GM23338 (cell line): ENCODE measurements at regions not wholly inside any gene's neighbourhood (a gene's known extent, or its start where the extent isn't known, plus 50 kb on each side); places are given as distances from the start of the nearest gene placed in this dataset.

Experiments used
- ATAC-seq: fragments of 200-7000 bp; cut with Tn5 transposase; 3 replicates; pipeline ENCODE4 v1.9.1; 2020
- DNase-seq: peaks from one replicate; pipeline ENCODE4 v3.0.0-alpha.2; 2015; ENCODE audit warnings: low spot score
- H2AFZ ChIP-seq: fragments of 200-600 bp; sonication (generic); 2 replicates; pipeline ENCODE4 v1.8.0; 2016; ENCODE audit warnings: antibody characterized with exemption, mild to moderate bottlenecking, moderate library complexity
- H3F3A ChIP-seq: fragments of 200-600 bp; sonication (generic); replicated peaks from 2 replicates; pipeline ENCODE4 v1.8.0; 2017; ENCODE audit warnings: antibody characterized with exemption, mixed run types, low read depth
- H3K27ac ChIP-seq: fragments of 200-600 bp; sonication (generic); 2 replicates; pipeline ENCODE4 v1.6.1; 2016; ENCODE audit warnings: low read depth
- H3K27me3 ChIP-seq: fragments of 200-600 bp; sonication (generic); 2 replicates; pipeline ENCODE4 v1.8.0; 2016; ENCODE audit warnings: mild to moderate bottlenecking, mixed run types, moderate library complexity; ENCODE audit not compliant: insufficient read depth
- H3K36me3 ChIP-seq: fragments of 200-600 bp; sonication (generic); 2 replicates; pipeline ENCODE4 v1.8.0; 2016; ENCODE audit warnings: mild to moderate bottlenecking; ENCODE audit not compliant: insufficient read depth
- H3K4me1 ChIP-seq: fragments of 200-600 bp; sonication (generic); 2 replicates; pipeline ENCODE4 v1.8.0; 2016; ENCODE audit warnings: mild to moderate bottlenecking, moderate library complexity; ENCODE audit not compliant: insufficient read depth
- H3K4me2 ChIP-seq: fragments of 200-600 bp; sonication (generic); 2 replicates; pipeline ENCODE4 v1.7.1; 2017; ENCODE audit warnings: mixed run types
- H3K4me3 ChIP-seq: fragments of 200-600 bp; sonication (generic); 2 replicates; pipeline ENCODE4 v1.6.1; 2016; ENCODE audit warnings: mixed run types
- H3K79me2 ChIP-seq: fragments of 200-600 bp; sonication (generic); replicated peaks from 2 replicates; pipeline ENCODE4 v1.8.0; 2017; ENCODE audit warnings: mild to moderate bottlenecking; ENCODE audit not compliant: insufficient read depth
- H3K9me2 ChIP-seq: fragments of 200-600 bp; sonication (generic); 2 replicates; pipeline ENCODE4 v1.8.0; 2017; ENCODE audit not compliant: insufficient read depth
- H4K20me1 ChIP-seq: fragments of 200-600 bp; sonication (generic); replicated peaks from 2 replicates; pipeline ENCODE4 v1.8.0; 2017; ENCODE audit warnings: mild to moderate bottlenecking; ENCODE audit not compliant: insufficient read depth
- H3K27ac Mint-ChIP-seq: 2 replicates; pipeline ENCODE4 v1.8.0; 2020; ENCODE audit warnings: inconsistent platforms, mild to moderate bottlenecking, moderate library complexity, mixed read lengths
- H3K27me3 Mint-ChIP-seq: 3 replicates; pipeline ENCODE4 v1.8.0; 2022; ENCODE audit warnings: low read depth, mild to moderate bottlenecking, moderate library complexity, mixed read lengths, inconsistent platforms; ENCODE audit not compliant: insufficient read depth, poor library complexity
- H3K36me3 Mint-ChIP-seq: 3 replicates; pipeline ENCODE4 v1.8.0; 2021; ENCODE audit warnings: low read depth, mild to moderate bottlenecking, inconsistent platforms, moderate library complexity, mixed read lengths
- H3K4me1 Mint-ChIP-seq: 3 replicates; pipeline ENCODE4 v1.8.0; 2020; ENCODE audit warnings: mild to moderate bottlenecking, inconsistent platforms, mixed read lengths
- H3K4me3 Mint-ChIP-seq: 3 replicates; pipeline ENCODE4 v1.8.0; 2021; ENCODE audit warnings: moderate library complexity, mild to moderate bottlenecking, inconsistent platforms, mixed read lengths
- H3K9me3 Mint-ChIP-seq: 3 replicates; pipeline ENCODE4 v1.8.0; 2020; ENCODE audit warnings: moderate library complexity, mild to moderate bottlenecking, inconsistent platforms, mixed read lengths
- CREB1 ChIP-seq: fragments of 250-450 bp; sonication (Bioruptor Pico); IDR thresholded peaks from 2 replicates; pipeline ENCODE4 v1.5.0; 2020; ENCODE audit warnings: low read depth, mild to moderate bottlenecking, moderate library complexity
- EZH2 ChIP-seq: fragments of 200-600 bp; sonication (generic); IDR thresholded peaks from one replicate; pipeline ENCODE4 v1.8.0; 2017; ENCODE audit warnings: antibody characterized with exemption, mild to moderate bottlenecking, low read depth; ENCODE audit not compliant: unreplicated experiment
- EZH2phosphoT487 ChIP-seq: fragments of 200-600 bp; sonication (generic); IDR thresholded peaks from one replicate; pipeline ENCODE4 v1.8.1; 2018; ENCODE audit warnings: antibody characterized with exemption; ENCODE audit not compliant: unreplicated experiment
- JUNB ChIP-seq: IDR thresholded peaks from one replicate; pipeline ENCODE4 v1.6.1; 2016; ENCODE audit warnings: antibody characterized with exemption; ENCODE audit not compliant: unreplicated experiment
- NANOG ChIP-seq: IDR thresholded peaks from 2 replicates; pipeline ENCODE4 v1.6.1; 2016; ENCODE audit warnings: antibody characterized with exemption, borderline replicate concordance
- POLR2AphosphoS5 ChIP-seq: IDR thresholded peaks from 2 replicates; pipeline ENCODE4 v1.6.1; 2016; ENCODE audit warnings: antibody characterized with exemption, low read depth
- ZNF114 ChIP-seq: fragments of 250-450 bp; sonication (Bioruptor Pico); IDR thresholded peaks from 2 replicates; pipeline ENCODE4 v1.5.0; 2020; ENCODE audit warnings: mild to moderate bottlenecking, moderate library complexity
- ZNF331 ChIP-seq: fragments of 250-450 bp; sonication (Bioruptor Pico); IDR thresholded peaks from 2 replicates; pipeline ENCODE4 v1.5.0; 2020; ENCODE audit warnings: low read depth, mild to moderate bottlenecking, moderate library complexity
- TF ChIP-seq, protein P1 (sequence below), 2 experiments: fragments of 200-600 bp in 1 of 2; sonication (generic) in 1 of 2; conservative IDR thresholded peaks; 2 replicates each; pipeline versions ENCODE4 v1.5.1 to v1.6.1; 2016 to 2017; ENCODE audit warnings: antibody characterized with exemption in 2 of 2, low read depth in 2 of 2, mild to moderate bottlenecking in 2 of 2, moderate library complexity in 1 of 2
- TF ChIP-seq, protein P2 (sequence below): IDR thresholded peaks from one replicate; pipeline ENCODE4 v1.6.1; 2018; ENCODE audit warnings: antibody characterized with exemption; ENCODE audit not compliant: unreplicated experiment
- TF ChIP-seq, protein P3 (sequence below): fragments of 250-450 bp; sonication (Bioruptor Pico); IDR thresholded peaks from 2 replicates; pipeline ENCODE4 v1.5.0; 2020; ENCODE audit warnings: mild to moderate bottlenecking, moderate library complexity

DNA sequence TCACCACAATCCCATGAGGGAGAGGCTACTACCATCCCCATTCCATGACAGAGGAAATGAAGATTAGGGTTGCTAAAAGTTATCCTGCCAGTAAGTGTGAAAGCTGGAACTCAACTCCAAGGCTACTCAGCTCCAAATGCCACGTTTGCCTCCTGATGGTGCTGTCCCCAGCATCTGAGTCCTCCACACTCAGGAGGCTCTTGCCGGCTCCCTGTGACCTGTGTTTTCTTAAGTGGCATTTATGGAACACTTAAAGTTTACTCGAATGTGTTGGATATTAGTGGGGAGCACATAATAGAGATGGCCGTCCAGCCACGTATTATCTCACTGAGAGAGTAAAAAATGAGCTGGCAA, 267.9 kb downstream of the CBLN1 start:
- Mint-ChIP-seq H3K27me3 (peaks cover 3% of the 10 kb centered on the region), H3K36me3 (no peaks in the 10 kb centered on the region), H3K27ac (no peak overlapping the region), H3K4me3 (no peak overlapping the region), H3K9me3 (peaks cover 2% of the 10 kb centered on the region; the same call in 2 of the 3 replicates), H3K4me1 (peaks cover 8% of the 10 kb centered on the region)
- Histone ChIP-seq H2AFZ (no peak overlapping the region), H3K36me3 (no peaks in the 10 kb centered on the region), H3K27me3 (no peaks in the 10 kb centered on the region), H3K9me2 (peaks cover 11% of the 10 kb centered on the region; the same call in 1 of the 2 replicates), H3F3A (no peaks in the 10 kb centered on the region), H3K27ac (no peak overlapping the region), H3K4me1 (peaks cover 7% of the 10 kb centered on the region), H4K20me1 (no peaks in the 10 kb centered on the region), H3K4me2 (no peak overlapping the region), H3K4me3 (no peak overlapping the region), H3K79me2 (no peaks in the 10 kb centered on the region)
- no peak for DNase-seq
- ATAC-seq = no peak
- TF ChIP-seq POLR2AphosphoS5 (no peak), JUNB (no peak), ZNF114 (CRISPR knock-in tag) (no peak), ZNF331 (CRISPR knock-in tag) (no peak), EZH2phosphoT487 (no peak), EZH2 (no peak), NANOG (no peak), CREB1 (CRISPR knock-in tag) (no peak)
- TF ChIP-seq, protein P1, sequence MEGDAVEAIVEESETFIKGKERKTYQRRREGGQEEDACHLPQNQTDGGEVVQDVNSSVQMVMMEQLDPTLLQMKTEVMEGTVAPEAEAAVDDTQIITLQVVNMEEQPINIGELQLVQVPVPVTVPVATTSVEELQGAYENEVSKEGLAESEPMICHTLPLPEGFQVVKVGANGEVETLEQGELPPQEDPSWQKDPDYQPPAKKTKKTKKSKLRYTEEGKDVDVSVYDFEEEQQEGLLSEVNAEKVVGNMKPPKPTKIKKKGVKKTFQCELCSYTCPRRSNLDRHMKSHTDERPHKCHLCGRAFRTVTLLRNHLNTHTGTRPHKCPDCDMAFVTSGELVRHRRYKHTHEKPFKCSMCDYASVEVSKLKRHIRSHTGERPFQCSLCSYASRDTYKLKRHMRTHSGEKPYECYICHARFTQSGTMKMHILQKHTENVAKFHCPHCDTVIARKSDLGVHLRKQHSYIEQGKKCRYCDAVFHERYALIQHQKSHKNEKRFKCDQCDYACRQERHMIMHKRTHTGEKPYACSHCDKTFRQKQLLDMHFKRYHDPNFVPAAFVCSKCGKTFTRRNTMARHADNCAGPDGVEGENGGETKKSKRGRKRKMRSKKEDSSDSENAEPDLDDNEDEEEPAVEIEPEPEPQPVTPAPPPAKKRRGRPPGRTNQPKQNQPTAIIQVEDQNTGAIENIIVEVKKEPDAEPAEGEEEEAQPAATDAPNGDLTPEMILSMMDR (conservative IDR thresholded peaks at IDR 0.05; ENCODE audit: low read depth in 2 of 2) = no peak

DNA sequence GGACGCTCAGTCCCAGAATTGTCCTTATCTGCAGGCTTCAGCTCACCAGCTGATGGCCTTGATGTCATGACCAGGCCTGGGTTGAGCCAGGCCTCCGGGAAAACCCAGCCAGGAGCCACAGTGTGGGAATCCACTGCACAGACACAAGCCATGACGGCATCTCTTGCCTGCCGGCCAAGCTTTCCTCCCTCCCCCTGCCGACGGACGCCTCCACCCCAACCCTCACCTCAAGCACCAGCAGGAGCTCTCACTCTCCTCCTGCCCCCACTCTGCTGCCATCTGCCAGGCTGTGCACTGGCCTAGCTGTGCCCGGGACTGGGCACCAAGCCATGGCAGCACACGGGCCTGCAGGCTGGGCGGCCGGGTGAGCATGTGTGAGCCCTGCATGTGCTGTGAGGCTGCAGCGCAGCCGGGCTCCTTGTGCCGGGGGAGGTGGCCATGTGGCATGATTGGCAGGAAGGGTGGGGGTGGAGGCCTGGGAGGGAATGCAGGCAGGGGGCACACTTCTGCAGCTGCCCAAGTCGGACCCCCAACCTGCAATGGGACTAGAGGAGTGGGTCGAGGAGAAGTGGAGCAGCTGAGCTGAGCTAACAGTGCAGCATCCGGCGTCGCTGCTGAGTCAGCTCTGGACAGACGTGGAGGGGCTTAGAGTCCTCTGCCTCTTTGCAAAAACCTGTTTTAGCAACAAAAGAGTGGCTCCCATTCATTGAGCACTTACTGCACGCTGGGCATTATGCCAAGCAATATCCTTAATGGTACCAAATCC, 268.5 kb downstream of the CBLN1 start:
- H2AFZ ChIP-seq = no peak overlapping the region; the same call in 1 of the 2 replicates
- H3K9me2 ChIP-seq = peaks cover 11% of the 10 kb centered on the region; the same call in 1 of the 2 replicates
- no peaks in the 10 kb centered on the region for H3K36me3 ChIP-seq
- Mint-ChIP-seq H3K36me3 (no peaks in the 10 kb centered on the region), H3K4me3 (no peak overlapping the region), H3K4me1 (peaks cover 8% of the 10 kb centered on the region), H3K27ac (no peak overlapping the region), H3K9me3 (peaks cover 2% of the 10 kb centered on the region; the same call in 2 of the 3 replicates), H3K27me3 (peaks cover 3% of the 10 kb centered on the region)
- DNase-seq (no peak), ATAC-seq (no peak)
- no peak overlapping the region for H3K4me2 ChIP-seq
- no peak overlapping the region for H3K4me3 ChIP-seq
- no peaks in the 10 kb centered on the region for H3K79me2 ChIP-seq
- H3K27ac ChIP-seq = no peak overlapping the region
- no peaks in the 10 kb centered on the region for H3K27me3 ChIP-seq
- no peaks in the 10 kb centered on the region for H4K20me1 ChIP-seq
- no peaks in the 10 kb centered on the region for H3F3A ChIP-seq
- H3K4me1 ChIP-seq = peaks cover 7% of the 10 kb centered on the region
- no peak for TF ChIP-seq ZNF114 (CRISPR knock-in tag)
- TF ChIP-seq, protein P2, sequence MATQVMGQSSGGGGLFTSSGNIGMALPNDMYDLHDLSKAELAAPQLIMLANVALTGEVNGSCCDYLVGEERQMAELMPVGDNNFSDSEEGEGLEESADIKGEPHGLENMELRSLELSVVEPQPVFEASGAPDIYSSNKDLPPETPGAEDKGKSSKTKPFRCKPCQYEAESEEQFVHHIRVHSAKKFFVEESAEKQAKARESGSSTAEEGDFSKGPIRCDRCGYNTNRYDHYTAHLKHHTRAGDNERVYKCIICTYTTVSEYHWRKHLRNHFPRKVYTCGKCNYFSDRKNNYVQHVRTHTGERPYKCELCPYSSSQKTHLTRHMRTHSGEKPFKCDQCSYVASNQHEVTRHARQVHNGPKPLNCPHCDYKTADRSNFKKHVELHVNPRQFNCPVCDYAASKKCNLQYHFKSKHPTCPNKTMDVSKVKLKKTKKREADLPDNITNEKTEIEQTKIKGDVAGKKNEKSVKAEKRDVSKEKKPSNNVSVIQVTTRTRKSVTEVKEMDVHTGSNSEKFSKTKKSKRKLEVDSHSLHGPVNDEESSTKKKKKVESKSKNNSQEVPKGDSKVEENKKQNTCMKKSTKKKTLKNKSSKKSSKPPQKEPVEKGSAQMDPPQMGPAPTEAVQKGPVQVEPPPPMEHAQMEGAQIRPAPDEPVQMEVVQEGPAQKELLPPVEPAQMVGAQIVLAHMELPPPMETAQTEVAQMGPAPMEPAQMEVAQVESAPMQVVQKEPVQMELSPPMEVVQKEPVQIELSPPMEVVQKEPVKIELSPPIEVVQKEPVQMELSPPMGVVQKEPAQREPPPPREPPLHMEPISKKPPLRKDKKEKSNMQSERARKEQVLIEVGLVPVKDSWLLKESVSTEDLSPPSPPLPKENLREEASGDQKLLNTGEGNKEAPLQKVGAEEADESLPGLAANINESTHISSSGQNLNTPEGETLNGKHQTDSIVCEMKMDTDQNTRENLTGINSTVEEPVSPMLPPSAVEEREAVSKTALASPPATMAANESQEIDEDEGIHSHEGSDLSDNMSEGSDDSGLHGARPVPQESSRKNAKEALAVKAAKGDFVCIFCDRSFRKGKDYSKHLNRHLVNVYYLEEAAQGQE = no peak
- TF ChIP-seq, protein P3, sequence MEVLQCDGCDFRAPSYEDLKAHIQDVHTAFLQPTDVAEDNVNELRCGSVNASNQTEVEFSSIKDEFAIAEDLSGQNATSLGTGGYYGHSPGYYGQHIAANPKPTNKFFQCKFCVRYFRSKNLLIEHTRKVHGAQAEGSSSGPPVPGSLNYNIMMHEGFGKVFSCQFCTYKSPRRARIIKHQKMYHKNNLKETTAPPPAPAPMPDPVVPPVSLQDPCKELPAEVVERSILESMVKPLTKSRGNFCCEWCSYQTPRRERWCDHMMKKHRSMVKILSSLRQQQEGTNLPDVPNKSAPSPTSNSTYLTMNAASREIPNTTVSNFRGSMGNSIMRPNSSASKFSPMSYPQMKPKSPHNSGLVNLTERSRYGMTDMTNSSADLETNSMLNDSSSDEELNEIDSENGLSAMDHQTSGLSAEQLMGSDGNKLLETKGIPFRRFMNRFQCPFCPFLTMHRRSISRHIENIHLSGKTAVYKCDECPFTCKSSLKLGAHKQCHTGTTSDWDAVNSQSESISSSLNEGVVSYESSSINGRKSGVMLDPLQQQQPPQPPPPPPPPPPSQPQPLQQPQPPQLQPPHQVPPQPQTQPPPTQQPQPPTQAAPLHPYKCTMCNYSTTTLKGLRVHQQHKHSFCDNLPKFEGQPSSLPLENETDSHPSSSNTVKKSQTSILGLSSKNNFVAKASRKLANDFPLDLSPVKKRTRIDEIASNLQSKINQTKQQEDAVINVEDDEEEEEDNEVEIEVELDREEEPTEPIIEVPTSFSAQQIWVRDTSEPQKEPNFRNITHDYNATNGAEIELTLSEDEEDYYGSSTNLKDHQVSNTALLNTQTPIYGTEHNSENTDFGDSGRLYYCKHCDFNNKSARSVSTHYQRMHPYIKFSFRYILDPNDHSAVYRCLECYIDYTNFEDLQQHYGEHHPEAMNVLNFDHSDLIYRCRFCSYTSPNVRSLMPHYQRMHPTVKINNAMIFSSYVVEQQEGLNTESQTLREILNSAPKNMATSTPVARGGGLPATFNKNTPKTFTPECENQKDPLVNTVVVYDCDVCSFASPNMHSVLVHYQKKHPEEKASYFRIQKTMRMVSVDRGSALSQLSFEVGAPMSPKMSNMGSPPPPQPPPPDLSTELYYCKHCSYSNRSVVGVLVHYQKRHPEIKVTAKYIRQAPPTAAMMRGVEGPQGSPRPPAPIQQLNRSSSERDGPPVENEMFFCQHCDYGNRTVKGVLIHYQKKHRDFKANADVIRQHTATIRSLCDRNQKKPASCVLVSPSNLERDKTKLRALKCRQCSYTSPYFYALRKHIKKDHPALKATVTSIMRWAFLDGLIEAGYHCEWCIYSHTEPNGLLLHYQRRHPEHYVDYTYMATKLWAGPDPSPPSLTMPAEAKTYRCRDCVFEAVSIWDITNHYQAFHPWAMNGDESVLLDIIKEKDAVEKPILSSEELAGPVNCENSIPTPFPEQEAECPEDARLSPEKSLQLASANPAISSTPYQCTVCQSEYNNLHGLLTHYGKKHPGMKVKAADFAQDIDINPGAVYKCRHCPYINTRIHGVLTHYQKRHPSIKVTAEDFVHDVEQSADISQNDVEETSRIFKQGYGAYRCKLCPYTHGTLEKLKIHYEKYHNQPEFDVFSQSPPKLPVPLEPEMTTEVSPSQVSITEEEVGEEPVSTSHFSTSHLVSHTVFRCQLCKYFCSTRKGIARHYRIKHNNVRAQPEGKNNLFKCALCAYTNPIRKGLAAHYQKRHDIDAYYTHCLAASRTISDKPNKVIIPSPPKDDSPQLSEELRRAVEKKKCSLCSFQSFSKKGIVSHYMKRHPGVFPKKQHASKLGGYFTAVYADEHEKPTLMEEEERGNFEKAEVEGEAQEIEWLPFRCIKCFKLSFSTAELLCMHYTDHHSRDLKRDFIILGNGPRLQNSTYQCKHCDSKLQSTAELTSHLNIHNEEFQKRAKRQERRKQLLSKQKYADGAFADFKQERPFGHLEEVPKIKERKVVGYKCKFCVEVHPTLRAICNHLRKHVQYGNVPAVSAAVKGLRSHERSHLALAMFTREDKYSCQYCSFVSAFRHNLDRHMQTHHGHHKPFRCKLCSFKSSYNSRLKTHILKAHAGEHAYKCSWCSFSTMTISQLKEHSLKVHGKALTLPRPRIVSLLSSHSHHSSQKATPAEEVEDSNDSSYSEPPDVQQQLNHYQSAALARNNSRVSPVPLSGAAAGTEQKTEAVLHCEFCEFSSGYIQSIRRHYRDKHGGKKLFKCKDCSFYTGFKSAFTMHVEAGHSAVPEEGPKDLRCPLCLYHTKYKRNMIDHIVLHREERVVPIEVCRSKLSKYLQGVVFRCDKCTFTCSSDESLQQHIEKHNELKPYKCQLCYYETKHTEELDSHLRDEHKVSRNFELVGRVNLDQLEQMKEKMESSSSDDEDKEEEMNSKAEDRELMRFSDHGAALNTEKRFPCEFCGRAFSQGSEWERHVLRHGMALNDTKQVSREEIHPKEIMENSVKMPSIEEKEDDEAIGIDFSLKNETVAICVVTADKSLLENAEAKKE (CRISPR knock-in tag) = no peak
